ENCODE measurements at regions not wholly inside any gene's neighbourhood (a gene's known extent, or its start where the extent isn't known, plus 50 kb on each side); places are given as distances from the start of the nearest gene placed in this dataset.

DNA sequence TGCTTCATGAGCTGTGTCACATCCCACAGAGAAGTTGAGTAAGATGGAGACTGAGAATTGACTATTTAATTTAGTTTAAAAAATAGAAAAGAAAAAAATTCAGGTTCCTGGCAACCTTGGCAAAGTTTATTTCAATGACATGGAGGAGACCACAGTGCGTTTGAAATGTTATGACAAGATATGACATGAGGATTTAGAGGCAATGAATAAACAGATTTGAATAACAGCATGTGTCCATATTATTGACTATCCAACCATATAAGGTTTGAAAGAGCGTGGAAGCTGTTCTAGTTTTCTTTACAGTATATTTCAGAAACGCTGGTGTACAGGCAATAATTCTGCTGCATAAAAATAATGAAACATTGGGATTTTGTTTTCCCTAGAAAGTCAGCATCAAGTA, 303.9 kb downstream of the SMOC2 start:
- TF ChIP-seq TAF1 (IDR thresholded peaks at IDR 0.05; ENCODE audit: low read depth) (no peak), EP300 (IDR thresholded peaks at IDR 0.05; ENCODE audit: borderline replicate concordance) (no peak), YY1 (IDR thresholded peaks at IDR 0.05; ENCODE audit: low read depth) (no peak), CREB1 (IDR thresholded peaks at IDR 0.05; ENCODE audit: low read depth) (no peak), FOXM1 (IDR thresholded peaks at IDR 0.05; ENCODE audit: borderline replicate concordance, low read depth) (no peak), RAD21 (IDR thresholded peaks at IDR 0.05; ENCODE audit: low read depth) (no peak), ZBTB7A (IDR thresholded peaks at IDR 0.05; ENCODE audit: low read depth) (no peak)
